Endothelial cell of umbilical vein (primary cell): ENCODE measurements at regions not wholly inside any gene's neighbourhood (a gene's known extent, or its start where the extent isn't known, plus 50 kb on each side); places are given as distances from the start of the nearest gene placed in this dataset.

ENCODE experiments used
- BruUV-seq: library from RNA; stranded (reverse); fragments of 400-500 nt; replicated peaks from 2 replicates; lab custom pipeline; 2021; lab: Mats Ljungman, UMichigan
- CTCF ChIA-PET: fragments of 300-600, 350-600 bp; sonication (Branson Sonifier 250); formaldehyde crosslinking; loops from one replicate; lab custom pipeline; 2021; ENCODE audit warnings: antibody characterized with exemption, inconsistent platforms; lab: Charles Lee
- POLR2A ChIA-PET: fragments of 300-600, 350-600 bp; sonication (Branson Sonifier 250); formaldehyde crosslinking; loops from one replicate; lab custom pipeline; 2021; ENCODE audit warnings: antibody characterized with exemption, inconsistent platforms; lab: Charles Lee
- DNase-seq: peaks from one replicate; pipeline ENCODE4 v3.0.0-alpha.2; 2011; ENCODE audit warnings: low read depth, low spot score
- FAIRE-seq: peaks from 2 replicates; lab custom pipeline; 2011; peaks lifted over from hg19 to GRCh38; lab: Jason Lieb, UNC
- H2AFZ ChIP-seq: 2 replicates; pipeline ENCODE4 v1.6.0; 2012; ENCODE audit warnings: low read depth, low read length, control low read depth, inconsistent platforms
- H3K27ac ChIP-seq: 2 replicates; pipeline ENCODE4 v1.5.1; 2011; ENCODE audit warnings: low read depth, mild to moderate bottlenecking, control low read depth, low read length, moderate library complexity; ENCODE audit not compliant: insufficient read depth
- H3K27me3 ChIP-seq, 2 experiments: 2 replicates each; pipeline versions ENCODE4 v1.6.0 to v1.6.1; 2011; ENCODE audit warnings: low read length in 2 of 2, mixed read lengths in 1 of 2; ENCODE audit not compliant: control insufficient read depth in 2 of 2, insufficient read depth in 2 of 2
- H3K36me3 ChIP-seq, 2 experiments: 2 replicates in 1 of 2; 3 replicates in 1 of 2; pipeline ENCODE4 v1.5.1; 2011; ENCODE audit warnings: low read length in 2 of 2, mild to moderate bottlenecking in 1 of 2, moderate library complexity in 1 of 2; ENCODE audit not compliant: control insufficient read depth in 2 of 2, insufficient read depth in 2 of 2; ENCODE audit errors: extremely low read depth in 1 of 2
- H3K4me1 ChIP-seq: 3 replicates; pipeline ENCODE4 v1.5.1; 2011; ENCODE audit warnings: mild to moderate bottlenecking, low read length; ENCODE audit not compliant: control insufficient read depth, insufficient read depth; ENCODE audit errors: extremely low read depth
- H3K4me2 ChIP-seq: 2 replicates; pipeline ENCODE4 v1.6.1; 2011; ENCODE audit warnings: low read length, control low read depth, mixed read lengths; ENCODE audit not compliant: insufficient read depth
- H3K4me3 ChIP-seq, 3 experiments: fragments of 200-600 bp in 1 of 3; sonication (generic), shearing (Covaris generic) in 1 of 3; replicated peaks in 1 of 3; 2 replicates each; pipeline ENCODE4 v1.5.1; 2011 to 2016; ENCODE audit warnings: control low read depth in 3 of 3, low read length in 3 of 3, mild to moderate bottlenecking in 2 of 3, inconsistent platforms in 1 of 3, low read depth in 1 of 3, moderate library complexity in 1 of 3; ENCODE audit not compliant: insufficient read depth in 1 of 3
- H3K79me2 ChIP-seq: 2 replicates; pipeline ENCODE4 v1.6.0; 2012; ENCODE audit warnings: low read length, inconsistent platforms; ENCODE audit not compliant: control insufficient read depth, insufficient read depth
- H3K9ac ChIP-seq: replicated peaks from 2 replicates; pipeline ENCODE3; 2011; ENCODE audit warnings: low read length, control low read depth; ENCODE audit not compliant: insufficient read depth; ENCODE audit errors: extremely low read depth
- H3K9me1 ChIP-seq: replicated peaks from 3 replicates; pipeline ENCODE4 v1.6.0; 2011; ENCODE audit warnings: mild to moderate bottlenecking, low read length; ENCODE audit not compliant: control insufficient read depth, insufficient read depth; ENCODE audit errors: extremely low read depth
- H3K9me3 ChIP-seq: replicated peaks from 2 replicates; pipeline ENCODE4 v1.5.1; 2012; ENCODE audit warnings: low read length, inconsistent platforms; ENCODE audit not compliant: control insufficient read depth, insufficient read depth
- H4K20me1 ChIP-seq: replicated peaks from 2 replicates; pipeline ENCODE3; 2011; ENCODE audit warnings: mild to moderate bottlenecking, low read length; ENCODE audit not compliant: control insufficient read depth, insufficient read depth; ENCODE audit errors: extremely low read depth
- CTCF ChIP-seq, 2 donors: IDR thresholded peaks; 1 replicate in 1 of 2; 2 replicates in 1 of 2; pipeline ENCODE4 v1.5.1; 2011; ENCODE audit warnings: low read length in 2 of 2, mild to moderate bottlenecking in 2 of 2, moderate library complexity in 2 of 2, control low read depth in 1 of 2, inconsistent platforms in 1 of 2, low read depth in 1 of 2; ENCODE audit not compliant: insufficient read depth in 1 of 2; ENCODE audit errors: extremely low read depth in 1 of 2
- EZH2 ChIP-seq: IDR thresholded peaks from 2 replicates; pipeline ENCODE4 v1.6.1; 2012; ENCODE audit warnings: borderline replicate concordance, low read depth, mild to moderate bottlenecking, moderate library complexity, low read length, inconsistent platforms; ENCODE audit not compliant: severe bottlenecking
- FOS ChIP-seq: IDR thresholded peaks from 2 replicates; pipeline ENCODE4 v1.6.1; 2011; ENCODE audit warnings: mild to moderate bottlenecking, low read length, moderate library complexity, borderline replicate concordance; ENCODE audit not compliant: insufficient read depth
- MAX ChIP-seq: IDR thresholded peaks from 2 replicates; pipeline ENCODE4 v1.6.1; 2011; ENCODE audit not compliant: insufficient read depth, insufficient read length
- MYC ChIP-seq: IDR thresholded peaks from one replicate; pipeline ENCODE4 v1.6.1; 2011; ENCODE audit warnings: mild to moderate bottlenecking, low read depth, low read length
- POLR2A ChIP-seq: IDR thresholded peaks from 2 replicates; pipeline ENCODE4 v1.6.1; 2012; ENCODE audit warnings: low read depth, mild to moderate bottlenecking, control low read depth, low read length
- dilution Hi-C: fragments of 300-500 bp; cut with MboI; formaldehyde crosslinking; loops from one replicate; pipeline ENCODE4 v1.15.0; 2019; ENCODE audit warnings: low sequenced_read_pairs; ENCODE audit not compliant: extremely low pct_ligation_motif_present
- intact Hi-C: fragments of 100-400 bp; cut with micrococcal nuclease; formaldehyde crosslinking; loops from one replicate; pipeline ENCODE4 v1.10.0; 2022

GRCh38 chr2:65826567-65826966 is 394.2 kb upstream of the SPRED2 start:
- Histone ChIP-seq H3K27ac (no peak overlapping the region), H3K9me1 (no peaks in the 10 kb centered on the region), H2AFZ (no peak overlapping the region), H3K27me3 (no peaks in the 10 kb centered on the region), H3K4me3 (no peak overlapping the region), H3K4me2 (no peak overlapping the region), H3K9me3 (no peaks in the 10 kb centered on the region), H3K4me1 (no peaks in the 10 kb centered on the region), H3K79me2 (no peaks in the 10 kb centered on the region), H4K20me1 (no peaks in the 10 kb centered on the region), H3K36me3 (no peaks in the 10 kb centered on the region), H3K9ac (no peak overlapping the region)
- BruUV-seq = no TSS peak
- POLR2A ChIA-PET = no interaction called here
- intact Hi-C loops = no loop called here
- DNase-seq = no peak
- CTCF ChIA-PET = no interaction called here
- no peak for FAIRE-seq
- no peak for TF ChIP-seq CTCF (IDR thresholded peaks at IDR 0.05; ENCODE audit: extremely low read depth in 1 of 2, insufficient read depth in 1 of 2, low read depth in 1 of 2, low read length in 2 of 2)
- no peak for TF ChIP-seq MAX
- TF ChIP-seq FOS = no peak
- TF ChIP-seq MYC = no peak
- TF ChIP-seq EZH2 = no peak
- dilution Hi-C loops = no loop called here

GRCh38 chr2:65823511-65823910 is 391.1 kb upstream of the SPRED2 start:
- Histone ChIP-seq H3K36me3 (no peaks in the 10 kb centered on the region), H3K79me2 (no peaks in the 10 kb centered on the region), H3K9me3 (no peaks in the 10 kb centered on the region), H3K4me3 (no peak overlapping the region), H3K4me1 (no peaks in the 10 kb centered on the region), H3K9ac (no peak overlapping the region), H3K27ac (no peak overlapping the region), H2AFZ (no peak overlapping the region), H3K27me3 (no peaks in the 10 kb centered on the region), H3K4me2 (no peak overlapping the region), H3K9me1 (no peaks in the 10 kb centered on the region), H4K20me1 (no peaks in the 10 kb centered on the region)
- no TSS peak for BruUV-seq
- ChIA-PET POLR2A (no interaction called here), CTCF (no interaction called here)
- TF ChIP-seq MAX = no peak
- TF ChIP-seq POLR2A = no peak
- no peak for TF ChIP-seq MYC
- intact Hi-C loops = no loop called here
- FAIRE-seq (no peak), DNase-seq (no peak)
- dilution Hi-C loops = no loop called here
